MM.1S (cell line): ENCODE measurements at regions not wholly inside any gene's neighbourhood (a gene's known extent, or its start where the extent isn't known, plus 50 kb on each side); places are given as distances from the start of the nearest gene placed in this dataset.

Experiments used
- DNase-seq: peaks from one replicate; pipeline ENCODE4 v3.0.0-alpha.2; 2015
- H2AFZ ChIP-seq: fragments of 300-600 bp; sonication (generic); 2 replicates; pipeline ENCODE4 v1.6.0; 2016; ENCODE audit warnings: antibody characterized with exemption, low read length
- H3F3A ChIP-seq: fragments of 300-600 bp; sonication (generic); 2 replicates; pipeline ENCODE4 v1.6.1; 2016; ENCODE audit warnings: mild to moderate bottlenecking, antibody characterized with exemption, low read length, moderate library complexity, mixed read lengths; ENCODE audit not compliant: insufficient read depth
- H3K27ac ChIP-seq: fragments of 300-600 bp; sonication (generic); 2 replicates; pipeline ENCODE4 v1.5.1; 2016; ENCODE audit warnings: mild to moderate bottlenecking, low read length
- H3K27me3 ChIP-seq: fragments of 300-600 bp; sonication (generic); replicated peaks from 2 replicates; pipeline ENCODE4 v1.6.0; 2016; ENCODE audit warnings: low read length; ENCODE audit not compliant: insufficient read depth
- H3K36me3 ChIP-seq: fragments of 300-600 bp; sonication (generic); replicated peaks from 2 replicates; pipeline ENCODE4 v1.6.1; 2016; ENCODE audit warnings: mild to moderate bottlenecking, low read length, mixed read lengths; ENCODE audit not compliant: insufficient read depth
- H3K4me1 ChIP-seq: fragments of 300-600 bp; sonication (generic); 2 replicates; pipeline ENCODE4 v1.6.1; 2016; ENCODE audit warnings: low read length, mixed read lengths
- H3K4me2 ChIP-seq: fragments of 300-600 bp; sonication (generic); 2 replicates; pipeline ENCODE4 v1.6.0; 2016; ENCODE audit warnings: low read depth, low read length
- H3K4me3 ChIP-seq: fragments of 300-600 bp; sonication (generic); 2 replicates; pipeline ENCODE4 v1.5.1; 2016; ENCODE audit warnings: low read length, mixed read lengths
- H3K79me2 ChIP-seq: fragments of 300-600 bp; sonication (generic); 2 replicates; pipeline ENCODE4 v1.6.1; 2016; ENCODE audit warnings: mixed run types, low read length, mixed read lengths
- H3K9ac ChIP-seq: fragments of 300-600 bp; sonication (generic); 2 replicates; pipeline ENCODE4 v1.6.1; 2016; ENCODE audit warnings: low read length, mixed read lengths
- H3K9me2 ChIP-seq: fragments of 300-600 bp; sonication (generic); replicated peaks from 2 replicates; pipeline ENCODE4 v1.6.1; 2016; ENCODE audit warnings: mild to moderate bottlenecking, low read length, mixed read lengths; ENCODE audit not compliant: insufficient read depth
- H3K9me3 ChIP-seq: fragments of 300-600 bp; sonication (generic); replicated peaks from 2 replicates; pipeline ENCODE4 v1.6.1; 2016; ENCODE audit warnings: mild to moderate bottlenecking, low read length, mixed read lengths; ENCODE audit not compliant: insufficient read depth
- H4K20me1 ChIP-seq: fragments of 300-600 bp; sonication (generic); 2 replicates; pipeline ENCODE4 v1.6.1; 2016; ENCODE audit warnings: mild to moderate bottlenecking, low read length, moderate library complexity, mixed read lengths; ENCODE audit not compliant: insufficient read depth
- EZH2 ChIP-seq: fragments of 300-600 bp; sonication (generic); optimal IDR thresholded peaks from 2 replicates; pipeline ENCODE3; 2017; ENCODE audit warnings: low read depth, mild to moderate bottlenecking, antibody characterized with exemption, low read length, mixed read lengths
- EZH2phosphoT487 ChIP-seq: fragments of 300-600 bp; sonication (generic); IDR thresholded peaks from 2 replicates; pipeline ENCODE4 v1.6.1; 2018; ENCODE audit warnings: antibody characterized with exemption, low read length
- TF ChIP-seq, protein P1 (sequence below): fragments of 300-600 bp; sonication (generic); IDR thresholded peaks from 2 replicates; pipeline ENCODE4 v1.5.1; 2016; ENCODE audit warnings: antibody characterized with exemption, low read length, mixed read lengths

GRCh38 chr14:36028665-36029064 lies 147.9 kb downstream of the PTCSC3 start:
- Histone ChIP-seq H2AFZ (no peak overlapping the region), H3K79me2 (no peaks in the 10 kb centered on the region), H3K4me2 (no peak overlapping the region), H3K9ac (no peak overlapping the region), H3K4me1 (no peaks in the 10 kb centered on the region), H3K9me2 (no peaks in the 10 kb centered on the region), H3K9me3 (no peaks in the 10 kb centered on the region), H4K20me1 (no peaks in the 10 kb centered on the region), H3K4me3 (no peak overlapping the region), H3K27ac (no peak overlapping the region), H3K36me3 (no peaks in the 10 kb centered on the region), H3F3A (no peaks in the 10 kb centered on the region), H3K27me3 (no peaks in the 10 kb centered on the region)
- no peak for DNase-seq
- TF ChIP-seq EZH2: no peak
- TF ChIP-seq EZH2phosphoT487: no peak
- TF ChIP-seq, protein P1, sequence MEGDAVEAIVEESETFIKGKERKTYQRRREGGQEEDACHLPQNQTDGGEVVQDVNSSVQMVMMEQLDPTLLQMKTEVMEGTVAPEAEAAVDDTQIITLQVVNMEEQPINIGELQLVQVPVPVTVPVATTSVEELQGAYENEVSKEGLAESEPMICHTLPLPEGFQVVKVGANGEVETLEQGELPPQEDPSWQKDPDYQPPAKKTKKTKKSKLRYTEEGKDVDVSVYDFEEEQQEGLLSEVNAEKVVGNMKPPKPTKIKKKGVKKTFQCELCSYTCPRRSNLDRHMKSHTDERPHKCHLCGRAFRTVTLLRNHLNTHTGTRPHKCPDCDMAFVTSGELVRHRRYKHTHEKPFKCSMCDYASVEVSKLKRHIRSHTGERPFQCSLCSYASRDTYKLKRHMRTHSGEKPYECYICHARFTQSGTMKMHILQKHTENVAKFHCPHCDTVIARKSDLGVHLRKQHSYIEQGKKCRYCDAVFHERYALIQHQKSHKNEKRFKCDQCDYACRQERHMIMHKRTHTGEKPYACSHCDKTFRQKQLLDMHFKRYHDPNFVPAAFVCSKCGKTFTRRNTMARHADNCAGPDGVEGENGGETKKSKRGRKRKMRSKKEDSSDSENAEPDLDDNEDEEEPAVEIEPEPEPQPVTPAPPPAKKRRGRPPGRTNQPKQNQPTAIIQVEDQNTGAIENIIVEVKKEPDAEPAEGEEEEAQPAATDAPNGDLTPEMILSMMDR: no peak

DNA sequence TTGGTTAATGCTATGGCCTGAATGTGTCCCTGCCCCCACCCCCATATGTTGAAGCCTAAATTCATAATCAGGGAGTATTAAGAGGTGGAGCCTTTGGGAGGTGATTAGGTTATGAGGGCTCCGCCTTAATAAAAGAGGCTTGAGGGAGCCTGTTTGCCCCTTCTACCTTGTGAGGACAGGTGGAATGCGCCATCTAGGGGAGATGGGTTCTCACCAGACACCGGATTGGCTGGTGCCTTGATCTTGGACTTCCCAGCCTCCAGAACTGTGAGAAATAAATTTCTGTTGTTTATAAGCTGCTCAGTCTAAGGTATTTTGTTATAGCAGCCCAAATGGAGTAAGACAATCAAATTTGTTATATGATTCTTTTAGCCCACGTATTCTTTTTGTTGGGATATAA lies 148.3 kb downstream of the PTCSC3 start:
- H3K9me3 ChIP-seq: no peaks in the 10 kb centered on the region
- H3K9ac ChIP-seq: no peak overlapping the region
- no peak overlapping the region for H3K4me3 ChIP-seq
- H3K4me2 ChIP-seq: no peak overlapping the region
- no peaks in the 10 kb centered on the region for H3K9me2 ChIP-seq
- H4K20me1 ChIP-seq: no peaks in the 10 kb centered on the region
- H3F3A ChIP-seq: no peaks in the 10 kb centered on the region
- no peaks in the 10 kb centered on the region for H3K4me1 ChIP-seq
- no peaks in the 10 kb centered on the region for H3K36me3 ChIP-seq
- DNase-seq: no peak
- no peak for TF ChIP-seq EZH2
- TF ChIP-seq EZH2phosphoT487: no peak
- TF ChIP-seq, protein P1: no peak
- no peaks in the 10 kb centered on the region for H3K27me3 ChIP-seq
- no peak overlapping the region for H2AFZ ChIP-seq
- H3K27ac ChIP-seq: no peak overlapping the region
- no peaks in the 10 kb centered on the region for H3K79me2 ChIP-seq

DNA sequence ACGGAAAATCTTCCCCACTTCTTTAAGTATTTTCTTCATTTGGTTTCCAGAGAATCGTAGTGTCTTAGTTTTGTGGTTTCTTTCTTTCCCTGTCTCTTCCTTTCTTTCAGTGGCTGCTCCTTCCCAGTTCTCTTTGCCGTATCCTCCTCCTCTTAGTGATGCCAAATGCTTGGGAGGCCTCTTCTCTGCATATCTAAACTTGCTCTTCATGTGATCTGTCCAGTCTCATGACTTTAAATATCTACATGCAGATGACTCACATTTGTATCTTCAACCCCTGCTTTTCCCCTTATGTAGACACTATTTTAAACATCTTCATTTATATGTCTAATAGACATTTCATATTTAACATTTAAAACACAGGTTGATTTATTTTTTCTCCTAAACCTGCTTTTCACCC lies 149.2 kb downstream of the PTCSC3 start:
- H3K9me3 ChIP-seq: no peaks in the 10 kb centered on the region
- H3K36me3 ChIP-seq: no peaks in the 10 kb centered on the region
- no peak overlapping the region for H3K27ac ChIP-seq
- TF ChIP-seq, protein P1: no peak
- TF ChIP-seq EZH2: no peak
- TF ChIP-seq EZH2phosphoT487: no peak
- H2AFZ ChIP-seq: no peak overlapping the region
- no peaks in the 10 kb centered on the region for H3F3A ChIP-seq
- no peaks in the 10 kb centered on the region for H3K9me2 ChIP-seq
- DNase-seq: no peak
- no peak overlapping the region for H3K4me3 ChIP-seq
- H3K27me3 ChIP-seq: no peaks in the 10 kb centered on the region
- no peak overlapping the region for H3K4me2 ChIP-seq
- no peaks in the 10 kb centered on the region for H3K4me1 ChIP-seq
- no peaks in the 10 kb centered on the region for H4K20me1 ChIP-seq
- no peaks in the 10 kb centered on the region for H3K79me2 ChIP-seq
- H3K9ac ChIP-seq: no peak overlapping the region
